Right atrium auricular region (tissue), 2 donors: ENCODE measurements at regions not wholly inside any gene's neighbourhood (a gene's known extent, or its start where the extent isn't known, plus 50 kb on each side); places are given as distances from the start of the nearest gene placed in this dataset.

Source experiments
- DNase-seq: peaks from one replicate; pipeline ENCODE4 v3.0.0-alpha.2; 2019; ENCODE audit warnings: low spot score
- H3K27ac ChIP-seq, 2 donors: fragments of 200-600 bp; sonication (generic); 1 replicate in 1 of 2; 2 replicates in 1 of 2; pipeline ENCODE4 v1.5.1; 2016 to 2019
- H3K27me3 ChIP-seq, 2 donors: fragments of 200-600 bp; sonication (generic); one replicate each; pipeline versions ENCODE4 v1.5.1 to v1.6.0; 2017 to 2019
- H3K36me3 ChIP-seq: fragments of 200-600 bp; sonication (generic); one replicate; pipeline ENCODE4 v1.5.1; 2016
- H3K4me1 ChIP-seq, 2 donors: fragments of 200-600 bp; sonication (generic); one replicate each; pipeline versions ENCODE4 v1.5.1 to v1.6.0; 2017 to 2019
- H3K4me3 ChIP-seq, 2 donors: fragments of 200-600 bp; sonication (generic); 1 replicate in 1 of 2; 2 replicates in 1 of 2; pipeline ENCODE4 v1.5.1; 2017 to 2019; ENCODE audit warnings: mild to moderate bottlenecking in 1 of 2, moderate library complexity in 1 of 2
- H3K9me3 ChIP-seq, 2 donors: fragments of 200-600 bp; sonication (generic); one replicate each; pipeline ENCODE4 v1.5.1; 2019
- TF ChIP-seq, protein P1 (sequence below), 2 donors: fragments of 200-600 bp; sonication (generic); IDR thresholded peaks; one replicate each; pipeline ENCODE4 v1.5.1; 2019; ENCODE audit warnings: antibody characterized with exemption in 2 of 2

DNA sequence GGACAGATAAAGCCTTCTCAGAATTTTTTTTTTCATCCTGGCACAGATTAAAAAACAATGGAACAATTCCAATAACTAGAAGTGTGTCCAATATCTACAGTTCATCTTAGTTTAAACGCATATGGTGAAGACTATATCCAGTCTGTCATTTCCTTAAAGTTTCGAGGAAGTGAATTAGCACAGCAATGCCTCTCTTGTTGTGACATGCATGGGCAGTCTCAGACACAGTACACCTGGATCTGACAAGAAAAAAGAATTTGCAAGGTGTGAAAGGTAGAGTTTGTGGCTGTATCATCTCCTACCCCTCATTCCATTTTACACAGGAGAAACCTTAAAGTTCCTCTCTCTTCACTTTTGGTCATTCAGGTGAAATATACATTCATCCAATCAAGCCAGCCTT is 100.6 kb upstream of the ADAMTS19 start:
- DNase-seq = no peak

DNA sequence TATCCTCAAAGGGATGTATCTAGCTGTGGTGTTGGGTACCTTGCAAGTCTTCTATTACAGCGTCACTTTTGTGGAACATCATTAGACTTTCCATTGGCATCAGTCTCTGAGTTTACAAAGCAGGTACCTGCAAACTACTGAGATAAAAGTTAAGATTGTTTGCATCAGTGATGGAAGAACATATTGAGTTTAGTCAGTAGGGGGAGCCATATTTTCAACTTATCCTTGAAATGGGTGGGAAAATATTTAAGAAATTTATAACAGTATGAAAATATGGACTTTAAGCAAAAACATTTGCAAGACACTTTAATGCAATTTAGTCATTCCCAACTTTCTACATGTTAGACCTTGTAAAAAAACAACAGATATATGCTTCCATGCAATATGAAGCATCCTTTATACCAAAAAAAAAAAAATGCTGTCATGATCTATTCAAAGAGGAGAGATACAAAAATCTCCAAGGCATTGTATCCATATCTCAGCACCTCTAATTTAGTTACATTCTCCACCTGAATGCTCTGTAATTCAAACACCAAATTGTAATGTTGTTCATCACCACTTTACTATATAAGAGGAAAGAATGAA is 98.6 kb upstream of the ADAMTS19 start:
- Histone ChIP-seq H3K36me3 (no peaks in the 10 kb centered on the region), H3K4me1 (no peaks in the 10 kb centered on the region), H3K9me3 (peaks cover 0 to 4% of the 10 kb centered on the region in 2 donors), H3K27ac (no peak overlapping the region), H3K27me3 (no peaks in the 10 kb centered on the region), H3K4me3 (no peak overlapping the region)
- DNase-seq = no peak
- TF ChIP-seq, protein P1, sequence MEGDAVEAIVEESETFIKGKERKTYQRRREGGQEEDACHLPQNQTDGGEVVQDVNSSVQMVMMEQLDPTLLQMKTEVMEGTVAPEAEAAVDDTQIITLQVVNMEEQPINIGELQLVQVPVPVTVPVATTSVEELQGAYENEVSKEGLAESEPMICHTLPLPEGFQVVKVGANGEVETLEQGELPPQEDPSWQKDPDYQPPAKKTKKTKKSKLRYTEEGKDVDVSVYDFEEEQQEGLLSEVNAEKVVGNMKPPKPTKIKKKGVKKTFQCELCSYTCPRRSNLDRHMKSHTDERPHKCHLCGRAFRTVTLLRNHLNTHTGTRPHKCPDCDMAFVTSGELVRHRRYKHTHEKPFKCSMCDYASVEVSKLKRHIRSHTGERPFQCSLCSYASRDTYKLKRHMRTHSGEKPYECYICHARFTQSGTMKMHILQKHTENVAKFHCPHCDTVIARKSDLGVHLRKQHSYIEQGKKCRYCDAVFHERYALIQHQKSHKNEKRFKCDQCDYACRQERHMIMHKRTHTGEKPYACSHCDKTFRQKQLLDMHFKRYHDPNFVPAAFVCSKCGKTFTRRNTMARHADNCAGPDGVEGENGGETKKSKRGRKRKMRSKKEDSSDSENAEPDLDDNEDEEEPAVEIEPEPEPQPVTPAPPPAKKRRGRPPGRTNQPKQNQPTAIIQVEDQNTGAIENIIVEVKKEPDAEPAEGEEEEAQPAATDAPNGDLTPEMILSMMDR (IDR thresholded peaks at IDR 0.05) = no peak

More for the DNA sequence above, 100.6 kb upstream of the ADAMTS19 start:
- H3K9me3 ChIP-seq = no peaks in the 10 kb centered on the region
- TF ChIP-seq, protein P1 (IDR thresholded peaks at IDR 0.05) = no peak
- H3K27ac ChIP-seq = no peak overlapping the region
- no peaks in the 10 kb centered on the region for H3K4me1 ChIP-seq
- H3K36me3 ChIP-seq = no peaks in the 10 kb centered on the region
- no peaks in the 10 kb centered on the region for H3K27me3 ChIP-seq
- no peak overlapping the region for H3K4me3 ChIP-seq

DNA sequence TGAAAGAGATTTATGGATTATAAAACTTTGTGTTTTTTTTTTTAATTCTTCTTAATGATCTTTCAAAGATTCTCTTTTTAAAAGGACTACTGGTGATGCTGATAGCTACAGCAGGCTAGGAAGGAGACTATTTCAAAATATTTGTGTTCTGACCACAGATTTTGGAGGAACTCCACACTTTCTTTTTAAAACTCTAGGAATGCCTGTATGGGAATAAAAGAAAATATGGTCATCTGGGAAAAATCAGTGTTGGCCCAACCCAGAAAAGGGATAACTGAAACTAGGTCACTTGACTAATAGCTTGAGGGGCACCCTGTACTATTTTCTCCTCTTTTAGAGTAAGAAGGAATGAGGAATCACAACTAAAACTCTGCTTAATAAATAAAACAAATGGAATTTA is 97.6 kb upstream of the ADAMTS19 start:
- Histone ChIP-seq H3K4me1 (no peaks in the 10 kb centered on the region), H3K9me3 (peaks cover 0 to 4% of the 10 kb centered on the region in 2 donors), H3K4me3 (no peak overlapping the region), H3K27me3 (no peaks in the 10 kb centered on the region), H3K27ac (no peak overlapping the region), H3K36me3 (no peaks in the 10 kb centered on the region)
- DNase-seq = no peak
- TF ChIP-seq, protein P1 (IDR thresholded peaks at IDR 0.05) = no peak

DNA sequence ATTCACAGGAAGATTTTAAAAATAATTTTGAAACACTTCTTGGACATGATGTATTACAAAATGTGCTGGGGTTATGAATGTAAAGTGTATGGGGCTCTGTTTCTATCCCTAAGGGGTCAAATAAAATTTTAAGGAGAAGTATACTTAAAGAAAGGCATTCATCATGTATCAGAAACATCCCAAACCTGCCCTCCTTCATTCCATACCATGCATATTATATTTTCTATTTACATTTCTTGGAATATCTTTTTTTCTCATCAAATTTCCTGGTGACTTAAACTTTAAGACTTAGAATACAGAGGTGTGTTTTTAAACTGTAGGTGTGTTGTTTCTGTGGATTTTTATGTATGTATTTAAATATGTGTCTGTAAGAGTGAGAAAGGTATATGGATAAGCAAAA is 96.1 kb upstream of the ADAMTS19 start:
- no peaks in the 10 kb centered on the region for H3K36me3 ChIP-seq
- H3K27me3 ChIP-seq = no peaks in the 10 kb centered on the region
- TF ChIP-seq, protein P1 (IDR thresholded peaks at IDR 0.05) = no peak

DNA sequence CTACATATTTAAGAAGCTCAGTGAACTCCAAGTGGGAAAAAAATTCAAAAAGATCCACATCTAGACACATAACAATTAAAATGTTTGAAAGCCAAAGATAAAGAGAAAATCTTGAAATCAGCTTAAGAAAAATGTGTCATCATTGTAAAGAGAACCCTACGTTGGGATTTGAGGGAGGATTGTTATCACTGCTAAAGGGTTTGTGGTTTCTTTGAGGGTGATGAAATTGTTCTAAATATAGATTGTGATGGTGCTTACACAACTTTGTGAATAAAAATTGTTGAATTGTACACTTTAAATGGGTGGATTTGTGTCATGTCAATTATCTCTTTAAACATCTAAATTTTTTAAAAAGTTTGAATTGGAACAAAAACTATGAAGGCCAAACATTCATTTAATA is 92.2 kb upstream of the ADAMTS19 start:
- TF ChIP-seq, protein P1 (IDR thresholded peaks at IDR 0.05) = no peak
- H3K27me3 ChIP-seq = no peaks in the 10 kb centered on the region
- peaks cover 0 to 4% of the 10 kb centered on the region in 2 donors for H3K9me3 ChIP-seq
- H3K4me1 ChIP-seq = no peaks in the 10 kb centered on the region
- no peak overlapping the region for H3K4me3 ChIP-seq
- H3K27ac ChIP-seq = no peak overlapping the region
- no peaks in the 10 kb centered on the region for H3K36me3 ChIP-seq
- DNase-seq = no peak

More for the DNA sequence above, 96.1 kb upstream of the ADAMTS19 start:
- Histone ChIP-seq H3K27ac (no peak overlapping the region), H3K4me3 (no peak overlapping the region), H3K4me1 (no peaks in the 10 kb centered on the region), H3K9me3 (peaks cover 0 to 4% of the 10 kb centered on the region in 2 donors)
- DNase-seq = no peak

DNA sequence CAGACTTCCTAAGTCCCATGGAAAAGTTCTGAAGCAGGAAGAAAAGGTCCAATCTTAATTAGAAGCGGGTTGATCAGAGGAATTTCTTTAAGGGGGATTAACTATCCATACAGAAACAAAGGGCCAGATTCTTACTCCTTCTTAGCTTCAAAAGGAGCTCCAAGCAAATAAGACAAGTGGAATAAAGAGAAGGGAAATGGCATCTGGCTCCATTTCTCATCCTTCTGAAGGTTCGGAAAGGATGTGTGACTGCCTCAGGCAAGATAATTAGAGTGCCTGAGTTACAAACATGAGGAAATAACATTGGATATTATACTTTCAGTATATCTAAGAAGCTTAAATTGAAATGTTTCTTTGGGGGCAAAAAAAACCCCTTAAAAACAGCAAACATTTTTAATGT is 88.1 kb upstream of the ADAMTS19 start:
- TF ChIP-seq, protein P1 (IDR thresholded peaks at IDR 0.05) = no peak
- no peaks in the 10 kb centered on the region for H3K4me1 ChIP-seq
- H3K4me3 ChIP-seq = no peak overlapping the region
- no peak overlapping the region for H3K27ac ChIP-seq
- H3K27me3 ChIP-seq = no peaks in the 10 kb centered on the region
- H3K36me3 ChIP-seq = no peaks in the 10 kb centered on the region
- DNase-seq = no peak
- no peaks in the 10 kb centered on the region for H3K9me3 ChIP-seq
